ENCODE measurements at regions not wholly inside any gene's neighbourhood (a gene's known extent, or its start where the extent isn't known, plus 50 kb on each side); places are given as distances from the start of the nearest gene placed in this dataset.

DNA sequence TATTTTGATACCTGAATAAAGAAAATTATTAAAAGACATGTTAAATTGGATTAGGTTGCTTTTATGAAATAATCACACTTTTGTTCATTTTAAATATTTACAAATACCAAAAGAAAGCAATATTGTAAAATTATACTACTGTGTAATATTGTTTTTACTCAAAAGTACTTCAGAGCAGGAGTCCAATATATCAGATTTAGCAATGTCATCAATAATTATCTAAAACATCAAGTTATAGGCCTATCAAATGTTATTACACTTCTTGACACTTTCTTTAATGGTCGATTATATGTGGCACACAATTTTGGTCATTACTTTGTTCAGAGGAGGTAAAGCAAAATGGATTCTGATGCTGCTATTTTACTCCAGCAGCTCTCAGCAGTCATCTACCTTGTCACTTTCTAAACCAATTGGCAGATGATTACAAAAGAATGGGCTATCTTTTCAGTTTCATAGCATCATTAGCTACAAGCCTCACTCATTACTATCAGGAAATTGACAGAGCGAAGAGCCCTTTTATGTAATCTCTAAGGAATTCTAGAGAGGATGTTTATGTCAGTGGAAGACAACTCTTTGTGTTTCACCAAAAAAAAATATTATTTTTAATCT lies 318.6 kb downstream of the PLOD2 start:
- H3K27me3 ChIP-seq (replicated peaks; ENCODE audit: insufficient read depth, low read depth, low read length, poor library complexity), result no peaks in the 10 kb centered on the region
- CTCF ChIA-PET, result no interaction called here
- H3K9me3 ChIP-seq (ENCODE audit: low read depth, low read length, poor library complexity, severe bottlenecking), result no peaks in the 10 kb centered on the region
- no peak overlapping the region for H3K4me3 ChIP-seq (ENCODE audit: low read depth, low read length, poor library complexity, severe bottlenecking)
- intact Hi-C loops (cut with micrococcal nuclease; ENCODE audit: unreplicated experiment), result no loop called here
- POLR2A ChIA-PET (ENCODE audit: low non-redundant PET), result no interaction called here
- no peaks in the 10 kb centered on the region for H3K36me3 ChIP-seq (ENCODE audit: insufficient read depth, low read length, poor library complexity, severe bottlenecking)
- no peak overlapping the region for H3K27ac ChIP-seq (ENCODE audit: low read depth, low read length, poor library complexity, severe bottlenecking)
- no peak for TF ChIP-seq EZH2 (IDR thresholded peaks at IDR 0.05; ENCODE audit: borderline replicate concordance, low read depth, low read length, poor library complexity, severe bottlenecking)
- TF ChIP-seq, protein P1, sequence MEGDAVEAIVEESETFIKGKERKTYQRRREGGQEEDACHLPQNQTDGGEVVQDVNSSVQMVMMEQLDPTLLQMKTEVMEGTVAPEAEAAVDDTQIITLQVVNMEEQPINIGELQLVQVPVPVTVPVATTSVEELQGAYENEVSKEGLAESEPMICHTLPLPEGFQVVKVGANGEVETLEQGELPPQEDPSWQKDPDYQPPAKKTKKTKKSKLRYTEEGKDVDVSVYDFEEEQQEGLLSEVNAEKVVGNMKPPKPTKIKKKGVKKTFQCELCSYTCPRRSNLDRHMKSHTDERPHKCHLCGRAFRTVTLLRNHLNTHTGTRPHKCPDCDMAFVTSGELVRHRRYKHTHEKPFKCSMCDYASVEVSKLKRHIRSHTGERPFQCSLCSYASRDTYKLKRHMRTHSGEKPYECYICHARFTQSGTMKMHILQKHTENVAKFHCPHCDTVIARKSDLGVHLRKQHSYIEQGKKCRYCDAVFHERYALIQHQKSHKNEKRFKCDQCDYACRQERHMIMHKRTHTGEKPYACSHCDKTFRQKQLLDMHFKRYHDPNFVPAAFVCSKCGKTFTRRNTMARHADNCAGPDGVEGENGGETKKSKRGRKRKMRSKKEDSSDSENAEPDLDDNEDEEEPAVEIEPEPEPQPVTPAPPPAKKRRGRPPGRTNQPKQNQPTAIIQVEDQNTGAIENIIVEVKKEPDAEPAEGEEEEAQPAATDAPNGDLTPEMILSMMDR (conservative IDR thresholded peaks at IDR 0.05; ENCODE audit: low read depth, low read length), result no peak
- DNase-seq (ENCODE audit: low spot score), result no peak
- no TSS peak for BruUV-seq (replicated peaks)
- H3K4me1 ChIP-seq (ENCODE audit: insufficient read depth, low read length, poor library complexity, severe bottlenecking), result no peaks in the 10 kb centered on the region

DNA sequence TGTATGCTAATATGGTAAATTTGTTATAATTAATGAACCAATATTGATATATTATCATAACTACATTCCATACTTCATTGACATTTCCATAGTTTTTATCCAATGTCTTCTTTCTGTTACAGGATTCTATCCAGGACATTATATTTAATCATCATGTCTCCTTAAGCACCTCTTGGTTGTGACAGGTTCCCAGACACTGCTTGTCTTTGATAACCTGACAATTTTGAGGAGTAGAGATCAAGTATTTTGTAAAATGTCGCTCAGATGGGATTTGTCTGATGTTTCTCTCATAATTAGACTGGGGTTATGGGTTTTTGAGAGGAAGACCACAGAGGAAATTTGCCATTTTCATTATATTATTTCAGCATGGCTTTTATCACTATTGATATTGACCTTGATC lies 317.4 kb downstream of the PLOD2 start:
- no peaks in the 10 kb centered on the region for H3K4me1 ChIP-seq (ENCODE audit: insufficient read depth, low read length, poor library complexity, severe bottlenecking)
- no peaks in the 10 kb centered on the region for H3K27me3 ChIP-seq (replicated peaks; ENCODE audit: insufficient read depth, low read depth, low read length, poor library complexity)
- DNase-seq (ENCODE audit: low spot score), result no peak
- ChIA-PET CTCF (no interaction called here), POLR2A (ENCODE audit: low non-redundant PET) (no interaction called here)
- TF ChIP-seq, protein P1 (conservative IDR thresholded peaks at IDR 0.05; ENCODE audit: low read depth, low read length), result no peak
- TF ChIP-seq EZH2 (IDR thresholded peaks at IDR 0.05; ENCODE audit: borderline replicate concordance, low read depth, low read length, poor library complexity, severe bottlenecking), result no peak
- intact Hi-C loops (cut with micrococcal nuclease; ENCODE audit: unreplicated experiment), result no loop called here
- no TSS peak for BruUV-seq (replicated peaks)
- H3K9me3 ChIP-seq (ENCODE audit: low read depth, low read length, poor library complexity, severe bottlenecking), result no peaks in the 10 kb centered on the region
- no peak overlapping the region for H3K4me3 ChIP-seq (ENCODE audit: low read depth, low read length, poor library complexity, severe bottlenecking)
- no peaks in the 10 kb centered on the region for H3K36me3 ChIP-seq (ENCODE audit: insufficient read depth, low read length, poor library complexity, severe bottlenecking)
- H3K27ac ChIP-seq (ENCODE audit: low read depth, low read length, poor library complexity, severe bottlenecking), result no peak overlapping the region

DNA sequence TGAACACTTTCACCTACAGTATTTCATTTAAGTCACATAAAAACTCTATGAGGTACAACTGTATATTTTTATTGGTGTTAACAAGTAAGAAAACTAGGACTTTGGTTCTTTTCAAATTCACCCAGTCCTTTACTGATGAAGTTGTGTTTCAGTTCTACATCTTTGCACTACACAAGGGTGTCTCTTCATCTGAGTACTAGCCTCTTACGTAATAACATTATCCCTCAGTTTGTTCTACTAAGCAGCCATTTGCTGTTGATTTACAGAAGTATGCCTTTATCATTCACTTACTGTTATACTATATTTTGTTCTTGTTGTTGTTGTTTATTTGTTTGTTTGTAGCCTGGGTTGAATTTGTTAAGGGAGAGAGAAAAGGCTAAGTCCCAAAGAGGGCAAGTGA lies 311.9 kb downstream of the PLOD2 start:
- ChIA-PET CTCF (no interaction called here), POLR2A (ENCODE audit: low non-redundant PET) (no interaction called here)
- H3K4me3 ChIP-seq (ENCODE audit: low read depth, low read length, poor library complexity, severe bottlenecking), result no peak overlapping the region
- DNase-seq (ENCODE audit: low spot score), result no peak
- H3K4me1 ChIP-seq (ENCODE audit: insufficient read depth, low read length, poor library complexity, severe bottlenecking), result no peaks in the 10 kb centered on the region
- no peaks in the 10 kb centered on the region for H3K27me3 ChIP-seq (replicated peaks; ENCODE audit: insufficient read depth, low read depth, low read length, poor library complexity)
- no TSS peak for BruUV-seq (replicated peaks)
- no peaks in the 10 kb centered on the region for H3K9me3 ChIP-seq (ENCODE audit: low read depth, low read length, poor library complexity, severe bottlenecking)
- no peak overlapping the region for H3K27ac ChIP-seq (ENCODE audit: low read depth, low read length, poor library complexity, severe bottlenecking)
- H3K36me3 ChIP-seq (ENCODE audit: insufficient read depth, low read length, poor library complexity, severe bottlenecking), result no peaks in the 10 kb centered on the region
- intact Hi-C loops (cut with micrococcal nuclease; ENCODE audit: unreplicated experiment), result no loop called here
- TF ChIP-seq, protein P1 (conservative IDR thresholded peaks at IDR 0.05; ENCODE audit: low read depth, low read length), result no peak
- TF ChIP-seq EZH2 (IDR thresholded peaks at IDR 0.05; ENCODE audit: borderline replicate concordance, low read depth, low read length, poor library complexity, severe bottlenecking), result no peak

Measured in A673 (cell line).